H1 (cell line): ENCODE measurements at regions not wholly inside any gene's neighbourhood (a gene's known extent, or its start where the extent isn't known, plus 50 kb on each side); places are given as distances from the start of the nearest gene placed in this dataset.
A peak's percentile ranks its signal among the peaks of the same experiment; 100 is the strongest.

Experiments
- CTCF ChIA-PET: fragments of 300-600 bp; sonication (Branson Sonifier 250); formaldehyde crosslinking; loops from one replicate; lab custom pipeline; 2021; ENCODE audit not compliant: partially characterized antibody; lab: Charles Lee
- POLR2A ChIA-PET: fragments of 300-600 bp; sonication (Branson Sonifier 250); formaldehyde crosslinking; loops from one replicate; lab custom pipeline; 2021; ENCODE audit warnings: inconsistent platforms; ENCODE audit not compliant: partially characterized antibody; lab: Charles Lee
- DNase-seq, 2 experiments: peaks; one replicate each; pipeline versions ENCODE4 v3.0.0 to v3.0.0-alpha.2; 2010 to 2022; ENCODE audit warnings: low spot score in 2 of 2, low read depth in 1 of 2, mixed read lengths in 1 of 2
- FAIRE-seq: peaks from 2 replicates; lab custom pipeline; 2011; peaks lifted over from hg19 to GRCh38; lab: Jason Lieb, UNC
- H2AFZ ChIP-seq: 2 replicates; pipeline ENCODE4 v1.8.1; 2012; ENCODE audit warnings: low read length, inconsistent platforms
- H2AK5ac ChIP-seq: 2 replicates; pipeline ENCODE4 v1.6.1; 2013; ENCODE audit warnings: low read depth, low read length
- H2BK120ac ChIP-seq: replicated peaks from 2 replicates; pipeline ENCODE3; 2013; ENCODE audit warnings: low read depth, low read length, inconsistent platforms
- H2BK12ac ChIP-seq: 2 replicates; pipeline ENCODE4 v1.6.1; 2013; ENCODE audit warnings: low read depth, low read length
- H2BK15ac ChIP-seq: 2 replicates; pipeline ENCODE4 v1.6.1; 2013; ENCODE audit warnings: low read length
- H2BK20ac ChIP-seq: 2 replicates; pipeline ENCODE4 v1.6.1; 2013; ENCODE audit warnings: low read length
- H2BK5ac ChIP-seq: 2 replicates; pipeline ENCODE4 v1.6.1; 2013; ENCODE audit warnings: low read depth, low read length
- H3K14ac ChIP-seq: 2 replicates; pipeline ENCODE4 v1.6.1; 2013; ENCODE audit warnings: inconsistent platforms; ENCODE audit not compliant: insufficient read length
- H3K18ac ChIP-seq: 2 replicates; pipeline ENCODE4 v1.6.1; 2013; ENCODE audit warnings: low read length; ENCODE audit errors: extremely low read depth
- H3K23ac ChIP-seq: 2 replicates; pipeline ENCODE4 v1.6.1; 2013; ENCODE audit warnings: inconsistent platforms; ENCODE audit not compliant: insufficient read length
- H3K23me2 ChIP-seq: 2 replicates; pipeline ENCODE4 v1.6.1; 2013; ENCODE audit warnings: low read depth, low read length
- H3K27ac ChIP-seq: 2 replicates; pipeline ENCODE4 v1.6.1; 2011; ENCODE audit warnings: low read depth, low read length, inconsistent platforms
- H3K27me3 ChIP-seq, 4 experiments: replicated peaks in 1 of 4; 1 replicate in 1 of 4; 2 replicates in 3 of 4; pipeline versions ENCODE4 v1.6.1 to v1.8.1; 2011 to 2013; ENCODE audit warnings: low read length in 3 of 4, mild to moderate bottlenecking in 3 of 4, inconsistent platforms in 2 of 4, mixed read lengths in 2 of 4, moderate library complexity in 1 of 4; ENCODE audit not compliant: control insufficient read depth in 3 of 4, insufficient read depth in 3 of 4; ENCODE audit errors: extremely low read depth in 1 of 4
- H3K36me3 ChIP-seq, 4 experiments: 2 replicates each; pipeline versions ENCODE4 v1.6.1 to v1.8.1; 2011 to 2013; ENCODE audit warnings: mild to moderate bottlenecking in 4 of 4, low read length in 3 of 4, moderate library complexity in 2 of 4, control low read depth in 1 of 4, inconsistent platforms in 1 of 4; ENCODE audit not compliant: insufficient read depth in 4 of 4, control insufficient read depth in 2 of 4
- H3K4ac ChIP-seq: replicated peaks from 2 replicates; pipeline ENCODE3; 2013; ENCODE audit warnings: low read length, low read depth, mixed read lengths, inconsistent platforms; ENCODE audit not compliant: insufficient read length
- H3K4me1 ChIP-seq, 4 experiments: replicated peaks in 1 of 4; 1 replicate in 1 of 4; 2 replicates in 3 of 4; pipeline versions ENCODE4 v1.6.1 to v1.8.1; 2011 to 2013; ENCODE audit warnings: low read length in 3 of 4, inconsistent platforms in 2 of 4, mixed read lengths in 1 of 4; ENCODE audit not compliant: insufficient read depth in 4 of 4, control insufficient read depth in 3 of 4
- H3K4me2 ChIP-seq, 2 experiments: 2 replicates each; pipeline versions ENCODE4 v1.6.1 to v1.8.1; 2011 to 2013; ENCODE audit warnings: low read depth in 2 of 2, low read length in 2 of 2, control low read depth in 1 of 2, inconsistent platforms in 1 of 2, mild to moderate bottlenecking in 1 of 2; ENCODE audit not compliant: insufficient read depth in 1 of 2
- H3K4me3 ChIP-seq, 4 experiments: fragments of 200-600, 300-600 bp in 1 of 4; sonication (generic), shearing (Covaris generic), sonication (Bioruptor Twin) in 1 of 4; 2 replicates each; pipeline versions ENCODE4 v1.5.1 to v1.8.1; 2011 to 2016; ENCODE audit warnings: low read length in 4 of 4, low read depth in 3 of 4, control low read depth in 2 of 4, inconsistent platforms in 2 of 4, mild to moderate bottlenecking in 2 of 4, mixed read lengths in 1 of 4, moderate library complexity in 1 of 4; ENCODE audit not compliant: insufficient read depth in 2 of 4; ENCODE audit errors: extremely low read depth in 1 of 4
- H3K56ac ChIP-seq: replicated peaks from 2 replicates; pipeline ENCODE3; 2013; ENCODE audit warnings: low read depth, mild to moderate bottlenecking, mixed read lengths, low read length, inconsistent platforms; ENCODE audit not compliant: insufficient read length
- H3K79me1 ChIP-seq: 2 replicates; pipeline ENCODE4 v1.6.1; 2013; ENCODE audit warnings: low read depth, low read length, control low read depth
- H3K79me2 ChIP-seq, 2 experiments: 2 replicates each; pipeline versions ENCODE4 v1.6.1 to v1.8.1; 2012 to 2013; ENCODE audit warnings: low read length in 2 of 2, mild to moderate bottlenecking in 2 of 2, inconsistent platforms in 1 of 2; ENCODE audit not compliant: insufficient read depth in 2 of 2, control insufficient read depth in 1 of 2
- H3K9ac ChIP-seq, 4 experiments: replicated peaks in 1 of 4; 1 replicate in 1 of 4; 2 replicates in 3 of 4; pipeline versions ENCODE4 v1.6.1 to v1.8.1; 2011 to 2013; ENCODE audit warnings: low read depth in 3 of 4, low read length in 3 of 4, control low read depth in 2 of 4, mild to moderate bottlenecking in 2 of 4, moderate library complexity in 2 of 4, inconsistent platforms in 1 of 4; ENCODE audit errors: extremely low read depth in 1 of 4
- H3K9me3 ChIP-seq, 2 experiments: 2 replicates each; pipeline versions ENCODE4 v1.6.1 to v1.8.1; 2012 to 2013; ENCODE audit warnings: mild to moderate bottlenecking in 2 of 2, moderate library complexity in 2 of 2, control low read depth in 1 of 2, inconsistent platforms in 1 of 2, low read depth in 1 of 2, low read length in 1 of 2, mixed read lengths in 1 of 2; ENCODE audit not compliant: insufficient read depth in 2 of 2
- H4K20me1 ChIP-seq, 2 experiments: replicated peaks in 1 of 2; 2 replicates each; pipeline versions ENCODE3 to v1.8.1; 2011 to 2013; ENCODE audit warnings: inconsistent platforms in 2 of 2, low read length in 2 of 2, mild to moderate bottlenecking in 1 of 2; ENCODE audit not compliant: insufficient read depth in 2 of 2, control insufficient read depth in 1 of 2
- H4K5ac ChIP-seq: 2 replicates; pipeline ENCODE4 v1.6.1; 2013; ENCODE audit warnings: low read length, low read depth, mixed read lengths, inconsistent platforms; ENCODE audit not compliant: insufficient read length
- H4K8ac ChIP-seq: 2 replicates; pipeline ENCODE4 v1.8.0; 2013; ENCODE audit warnings: mild to moderate bottlenecking, moderate library complexity, low read length, inconsistent platforms; ENCODE audit not compliant: insufficient read depth; ENCODE audit errors: extremely low read depth
- H4K91ac ChIP-seq: replicated peaks from 2 replicates; pipeline ENCODE3; 2013; ENCODE audit warnings: low read length, mixed read lengths, inconsistent platforms; ENCODE audit not compliant: insufficient read length
- BACH1 ChIP-seq: IDR thresholded peaks from 2 replicates; pipeline ENCODE4 v1.6.1; 2012; ENCODE audit warnings: low read length, improper control_type of control experiment
- CTBP2 ChIP-seq: IDR thresholded peaks from 2 replicates; pipeline ENCODE4 v1.7.0; 2011; ENCODE audit warnings: borderline replicate concordance, mild to moderate bottlenecking, moderate library complexity, mixed read lengths, low read length; ENCODE audit not compliant: insufficient read depth, insufficient read length
- E2F6 ChIP-seq: IDR thresholded peaks from 2 replicates; pipeline ENCODE4 v1.6.1; 2012; ENCODE audit warnings: inconsistent platforms
- FOSL1 ChIP-seq: IDR thresholded peaks from 2 replicates; pipeline ENCODE4 v1.6.1; 2011; ENCODE audit warnings: mild to moderate bottlenecking, low read depth, low read length, moderate library complexity; ENCODE audit not compliant: insufficient read depth
- HDAC2 ChIP-seq, 2 experiments: fragments of 300-600 bp in 1 of 2; sonication (generic) in 1 of 2; IDR thresholded peaks; 2 replicates each; pipeline ENCODE4 v1.6.1; 2011 to 2012; ENCODE audit warnings: low read depth in 2 of 2, low read length in 2 of 2, mild to moderate bottlenecking in 2 of 2, moderate library complexity in 2 of 2, borderline replicate concordance in 1 of 2, inconsistent platforms in 1 of 2
- MAFK ChIP-seq: IDR thresholded peaks from 2 replicates; pipeline ENCODE4 v1.6.1; 2012; ENCODE audit warnings: low read depth, mild to moderate bottlenecking, improper control_type of control experiment, low read length
- MAX ChIP-seq: IDR thresholded peaks from 2 replicates; pipeline ENCODE4 v1.6.1; 2012; ENCODE audit warnings: inconsistent platforms
- NANOG ChIP-seq: IDR thresholded peaks from 2 replicates; pipeline ENCODE4 v1.6.1; 2011; ENCODE audit warnings: low read length, low read depth, mild to moderate bottlenecking, inconsistent platforms; ENCODE audit not compliant: insufficient read depth, poor library complexity, severe bottlenecking
- RAD21 ChIP-seq, 2 experiments: IDR thresholded peaks in 1 of 2; conservative IDR thresholded peaks in 1 of 2; 2 replicates each; pipeline ENCODE4 v1.6.1; 2011; ENCODE audit warnings: low read depth in 2 of 2, low read length in 2 of 2, improper control_type of control experiment in 1 of 2, inconsistent platforms in 1 of 2, mild to moderate bottlenecking in 1 of 2, moderate library complexity in 1 of 2
- RBBP5 ChIP-seq: IDR thresholded peaks from 2 replicates; pipeline ENCODE4 v1.7.1; 2012; ENCODE audit warnings: low read depth, mild to moderate bottlenecking, inconsistent platforms, low read length, moderate library complexity, borderline replicate concordance
- RNF2 ChIP-seq: fragments of 200-900, 300-1000 bp; sonication (generic); IDR thresholded peaks from 2 replicates; pipeline ENCODE4 v1.7.1; 2016; ENCODE audit warnings: borderline replicate concordance, low read depth, mild to moderate bottlenecking, antibody characterized with exemption, low read length; ENCODE audit not compliant: poor library complexity, severe bottlenecking; ENCODE audit errors: missing control alignments
- TEAD4 ChIP-seq: IDR thresholded peaks from 2 replicates; pipeline ENCODE4 v1.6.1; 2012; ENCODE audit warnings: low read depth, low read length, inconsistent platforms, mixed read lengths
- WGBS, 2 experiments: shearing (Covaris generic) in 1 of 2; methylation state at CpG; one replicate each; pipeline versions ENCODE4 v1.1.6 to v1.1.7; 2013 to 2015; ENCODE audit warnings: low lambda C conversion rate in 2 of 2, mixed read lengths in 2 of 2, inconsistent platforms in 1 of 2, low coverage in 1 of 2, missing lambda C conversion rate in 1 of 2; ENCODE audit not compliant: insufficient replicate concordance in 2 of 2, insufficient coverage in 1 of 2, insufficient read length in 1 of 2; ENCODE audit errors: extremely low coverage in 1 of 2, missing lambda C conversion rate in 1 of 2; 5-methylcytosine and 5-hydroxymethylcytosine counted together

- H3K79me2 ChIP-seq = no peaks in the 10 kb centered on the region
- DNase-seq (peak in 1 of 2 experiments; percentile 16), FAIRE-seq (no peak)
- no peak overlapping the region for H2BK12ac ChIP-seq
- no peak overlapping the region for H3K14ac ChIP-seq
- no peak overlapping the region for H3K4ac ChIP-seq
- H3K79me1 ChIP-seq = no peaks in the 10 kb centered on the region
- ChIA-PET POLR2A (no interaction called here), CTCF (interaction anchor here (0.8 kb wide), 1 partner anchor 23 kb away, joined by 5 read pairs; no protein-coding TSS in a partner anchor)
- no peak overlapping the region for H4K8ac ChIP-seq
- no peak overlapping the region for H3K27ac ChIP-seq
- no peak overlapping the region for H2BK120ac ChIP-seq
- no peak overlapping the region for H3K56ac ChIP-seq
- no peak overlapping the region for H3K9ac ChIP-seq
- H3K23me2 ChIP-seq = peaks cover 1% of the 10 kb centered on the region; the same call in 1 of the 2 replicates
- WGBS, 2 experiments = 95% methylated on average over 5 of the region's 6 CpGs; no CpG with 5 or more reads in 1 of the 2 experiments
- H2BK15ac ChIP-seq = no peak overlapping the region
- no peaks in the 10 kb centered on the region; a peak in 1 of 7 replicates for H3K27me3 ChIP-seq
- H3K4me1 ChIP-seq = peaks cover 0 to 4% (median 0%) of the 10 kb centered on the region in 4 experiments; a peak in 2 of 7 replicates
- no peak overlapping the region for H3K4me2 ChIP-seq
- no peak overlapping the region for H4K91ac ChIP-seq
- TF ChIP-seq TEAD4 = no peak
- TF ChIP-seq FOSL1 = no peak
- no peak for TF ChIP-seq RBBP5
- TF ChIP-seq CTBP2 = no peak
- no peak for TF ChIP-seq RAD21 (IDR thresholded peaks at IDR 0.05 in 1 of 2, conservative IDR thresholded peaks at IDR 0.05 in 1 of 2; ENCODE audit: low read depth in 2 of 2, low read length in 2 of 2)
- TF ChIP-seq MAFK = no peak
- TF ChIP-seq BACH1 = no peak
- no peak for TF ChIP-seq HDAC2 (IDR thresholded peaks at IDR 0.05; ENCODE audit: borderline replicate concordance in 1 of 2, low read depth in 2 of 2, low read length in 2 of 2)
- TF ChIP-seq MAX = no peak
- TF ChIP-seq NANOG = no peak
- TF ChIP-seq RNF2 = no peak
- no peak for TF ChIP-seq E2F6
- H2AFZ ChIP-seq = no peak overlapping the region
- no peak overlapping the region for H2AK5ac ChIP-seq
- H2BK20ac ChIP-seq = no peak overlapping the region
- H3K4me3 ChIP-seq = no peak overlapping the region
- H3K9me3 ChIP-seq = no peaks in the 10 kb centered on the region
- H4K20me1 ChIP-seq = no peaks in the 10 kb centered on the region
- no peak overlapping the region for H4K5ac ChIP-seq
- no peaks in the 10 kb centered on the region for H3K36me3 ChIP-seq
- no peak overlapping the region for H3K18ac ChIP-seq
- H2BK5ac ChIP-seq = no peak overlapping the region
- H3K23ac ChIP-seq = no peak overlapping the region
Measured at GRCh38 chr1:25170439-25170838, 61.9 kb downstream of the SYF2 start.
